ENCODE measurements at regions not wholly inside any gene's neighbourhood (a gene's known extent, or its start where the extent isn't known, plus 50 kb on each side); places are given as distances from the start of the nearest gene placed in this dataset.

DNA sequence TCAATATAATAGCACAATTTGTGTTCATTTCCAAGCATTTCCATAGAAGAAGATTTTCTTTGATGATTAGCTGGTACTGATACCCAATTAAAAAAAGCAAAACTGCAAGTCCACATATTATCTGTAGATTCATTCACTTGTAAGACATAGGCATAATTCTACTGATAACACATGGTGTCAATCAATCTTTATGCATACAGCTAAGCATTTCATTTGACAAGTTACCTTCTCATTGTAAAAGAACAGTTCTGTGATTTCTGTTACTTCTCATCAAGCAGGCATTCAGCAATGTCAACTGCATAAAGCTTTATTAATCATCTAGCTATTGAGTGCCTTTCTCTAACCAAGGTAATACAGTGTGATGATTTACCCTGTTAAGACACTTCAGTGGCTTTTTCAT lies 672.0 kb downstream of the PLOD2 start:
- no peak overlapping the region for H3K27ac ChIP-seq (ENCODE audit: low read depth)
- no peak overlapping the region for H2AFZ ChIP-seq
- peaks cover 14% of the 10 kb centered on the region; the same call in 1 of the 2 replicates for H3K4me1 ChIP-seq (ENCODE audit: insufficient read depth)

More for the DNA sequence above, 672.0 kb downstream of the PLOD2 start:
- H3K36me3 ChIP-seq (ENCODE audit: insufficient read depth), result no peaks in the 10 kb centered on the region
- no peak overlapping the region for H3K27ac Mint-ChIP-seq
- H3K4me2 ChIP-seq, result no peak overlapping the region
- peaks cover 4% of the 10 kb centered on the region; the same call in 1 of the 2 replicates for H3K9me2 ChIP-seq (ENCODE audit: insufficient read depth)
- H3K79me2 ChIP-seq (replicated peaks; ENCODE audit: insufficient read depth), result no peaks in the 10 kb centered on the region
- no peaks in the 10 kb centered on the region; the same call in 2 of the 3 replicates for H3K36me3 Mint-ChIP-seq (ENCODE audit: low read depth)
- H3K27me3 ChIP-seq (ENCODE audit: insufficient read depth), result no peaks in the 10 kb centered on the region
- no peaks in the 10 kb centered on the region for H3K27me3 Mint-ChIP-seq (ENCODE audit: insufficient read depth, low read depth, poor library complexity)
- H3F3A ChIP-seq (replicated peaks; ENCODE audit: low read depth), result no peaks in the 10 kb centered on the region
- ATAC-seq, result no peak
- DNase-seq (ENCODE audit: low spot score), result no peak
- H3K4me1 Mint-ChIP-seq, result peaks cover 9% of the 10 kb centered on the region
- no peaks in the 10 kb centered on the region for H4K20me1 ChIP-seq (replicated peaks; ENCODE audit: insufficient read depth)
- no peak overlapping the region for H3K4me3 Mint-ChIP-seq
- TF ChIP-seq ZNF462 (CRISPR knock-in tag; IDR thresholded peaks at IDR 0.05) (no peak), CREB1 (CRISPR knock-in tag; IDR thresholded peaks at IDR 0.05; ENCODE audit: low read depth) (no peak), EZH2phosphoT487 (IDR thresholded peaks at IDR 0.05; ENCODE audit: unreplicated experiment) (no peak), JUNB (IDR thresholded peaks at IDR 0.05; ENCODE audit: unreplicated experiment) (no peak), ETS1 (IDR thresholded peaks at IDR 0.05) (no peak), ZNF331 (CRISPR knock-in tag; IDR thresholded peaks at IDR 0.05; ENCODE audit: low read depth) (no peak), STAT1 (IDR thresholded peaks at IDR 0.05; ENCODE audit: unreplicated experiment) (no peak), EZH2 (IDR thresholded peaks at IDR 0.05; ENCODE audit: low read depth, unreplicated experiment) (no peak), NANOG (IDR thresholded peaks at IDR 0.05; ENCODE audit: borderline replicate concordance) (no peak), REST (IDR thresholded peaks at IDR 0.05; ENCODE audit: unreplicated experiment) (no peak), ZNF114 (CRISPR knock-in tag; IDR thresholded peaks at IDR 0.05) (no peak), POLR2AphosphoS5 (IDR thresholded peaks at IDR 0.05; ENCODE audit: low read depth) (no peak)
- TF ChIP-seq, protein P1, sequence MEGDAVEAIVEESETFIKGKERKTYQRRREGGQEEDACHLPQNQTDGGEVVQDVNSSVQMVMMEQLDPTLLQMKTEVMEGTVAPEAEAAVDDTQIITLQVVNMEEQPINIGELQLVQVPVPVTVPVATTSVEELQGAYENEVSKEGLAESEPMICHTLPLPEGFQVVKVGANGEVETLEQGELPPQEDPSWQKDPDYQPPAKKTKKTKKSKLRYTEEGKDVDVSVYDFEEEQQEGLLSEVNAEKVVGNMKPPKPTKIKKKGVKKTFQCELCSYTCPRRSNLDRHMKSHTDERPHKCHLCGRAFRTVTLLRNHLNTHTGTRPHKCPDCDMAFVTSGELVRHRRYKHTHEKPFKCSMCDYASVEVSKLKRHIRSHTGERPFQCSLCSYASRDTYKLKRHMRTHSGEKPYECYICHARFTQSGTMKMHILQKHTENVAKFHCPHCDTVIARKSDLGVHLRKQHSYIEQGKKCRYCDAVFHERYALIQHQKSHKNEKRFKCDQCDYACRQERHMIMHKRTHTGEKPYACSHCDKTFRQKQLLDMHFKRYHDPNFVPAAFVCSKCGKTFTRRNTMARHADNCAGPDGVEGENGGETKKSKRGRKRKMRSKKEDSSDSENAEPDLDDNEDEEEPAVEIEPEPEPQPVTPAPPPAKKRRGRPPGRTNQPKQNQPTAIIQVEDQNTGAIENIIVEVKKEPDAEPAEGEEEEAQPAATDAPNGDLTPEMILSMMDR (conservative IDR thresholded peaks at IDR 0.05; ENCODE audit: low read depth in 2 of 2), result no peak
- H3K4me3 ChIP-seq, result no peak overlapping the region
- H3K9me3 Mint-ChIP-seq, result no peaks in the 10 kb centered on the region; the same call in 1 of the 3 replicates
